ENCODE measurements at regions not wholly inside any gene's neighbourhood (a gene's known extent, or its start where the extent isn't known, plus 50 kb on each side); places are given as distances from the start of the nearest gene placed in this dataset.

GRCh38 chr11:27882066-27882697 is 181.9 kb upstream of the BDNF start:
- ChIA-PET POLR2A (no interaction called here), CTCF (no interaction called here)
- DNase-seq (ENCODE audit: low read depth, low spot score), result no peak
- no peak overlapping the region for H3K4me3 ChIP-seq (ENCODE audit: low read depth, low read length)
- TF ChIP-seq CTCF (IDR thresholded peaks at IDR 0.05; ENCODE audit: insufficient read depth, low read length, missing control alignments), result no peak

- TF ChIP-seq CTCF (IDR thresholded peaks at IDR 0.05; ENCODE audit: insufficient read depth, low read length, missing control alignments), result no peak
- no peak for DNase-seq (ENCODE audit: low read depth, low spot score)
- no peak overlapping the region for H3K4me3 ChIP-seq (ENCODE audit: low read depth, low read length)
- POLR2A ChIA-PET, result no interaction called here
- CTCF ChIA-PET, result interaction anchor here (0.8 kb wide), 1 partner anchor 11 kb away, joined by 5 read pairs; no protein-coding TSS in a partner anchor
Measured at GRCh38 chr11:27875831-27876775, 175.8 kb upstream of the BDNF start.

GRCh38 chr11:27874998-27875830 is 175.0 kb upstream of the BDNF start:
- no peak for TF ChIP-seq CTCF (IDR thresholded peaks at IDR 0.05; ENCODE audit: insufficient read depth, low read length, missing control alignments)
- no peak overlapping the region for H3K4me3 ChIP-seq (ENCODE audit: low read depth, low read length)
- DNase-seq (ENCODE audit: low read depth, low spot score), result no peak
- ChIA-PET POLR2A (no interaction called here), CTCF (interaction anchor here (0.8 kb wide), 1 partner anchor 10 kb away, joined by 5 read pairs; no protein-coding TSS in a partner anchor)

- no peak for TF ChIP-seq CTCF (IDR thresholded peaks at IDR 0.05; ENCODE audit: insufficient read depth, low read length, missing control alignments)
- ChIA-PET POLR2A (no interaction called here), CTCF (no interaction called here)
- no peak for DNase-seq (ENCODE audit: low read depth, low spot score)
- no peak overlapping the region for H3K4me3 ChIP-seq (ENCODE audit: low read depth, low read length)
Measured at GRCh38 chr11:27873664-27874063, 173.4 kb upstream of the BDNF start.

- DNase-seq (ENCODE audit: low read depth, low spot score), result no peak
- ChIA-PET POLR2A (no interaction called here), CTCF (interaction anchor here (0.9 kb wide), 1 partner anchor 32 kb away, joined by 3 read pairs; no protein-coding TSS in a partner anchor)
- no peak for TF ChIP-seq CTCF (IDR thresholded peaks at IDR 0.05; ENCODE audit: insufficient read depth, low read length, missing control alignments)
- H3K4me3 ChIP-seq (ENCODE audit: low read depth, low read length), result no peak overlapping the region
Measured at GRCh38 chr11:27871056-27871455, 170.8 kb upstream of the BDNF start.
